NCI-H1092 treated with DMSO at 0.1 percent for 48 hours (cell line): ENCODE measurements at regions not wholly inside any gene's neighbourhood (a gene's known extent, or its start where the extent isn't known, plus 50 kb on each side); places are given as distances from the start of the nearest gene placed in this dataset.
"Not testable (repeated sequence)": the region's sequence is repeated elsewhere in the genome, so short reads cannot be mapped to it uniquely, and the experiment has no call there.

Experiments
- DNase-seq: peaks from one replicate; lab custom pipeline; 2025; lab: John Stamatoyannopoulos, UW

- no peak for DNase-seq
Observed at GRCh38 chr6:153411070-153411648, 280.1 kb upstream of the RGS17 start.

GRCh38 chr6:153405931-153406330 is 274.8 kb upstream of the RGS17 start:
- DNase-seq: no peak

GRCh38 chr6:153401751-153402150 is 270.7 kb upstream of the RGS17 start:
- no peak for DNase-seq

GRCh38 chr6:153392156-153392555 is 261.1 kb upstream of the RGS17 start:
- no peak for DNase-seq

- no peak for DNase-seq
Observed at GRCh38 chr6:153373869-153374268, 242.8 kb upstream of the RGS17 start.

- DNase-seq: no peak
Observed at GRCh38 chr6:153368131-153368530, 237.0 kb upstream of the RGS17 start.

GRCh38 chr6:153367021-153367420 is 235.9 kb upstream of the RGS17 start:
- DNase-seq: no peak

- no peak for DNase-seq
Observed at GRCh38 chr6:153357391-153357790, 226.3 kb upstream of the RGS17 start.

- DNase-seq: no peak
Observed at GRCh38 chr6:153340568-153340967, 209.5 kb upstream of the RGS17 start.

GRCh38 chr6:153334121-153334520 is 203.0 kb upstream of the RGS17 start:
- DNase-seq: no peak

- not testable (repeated sequence) for DNase-seq
Observed at GRCh38 chr6:153331221-153331620, 200.1 kb upstream of the RGS17 start.

- no peak for DNase-seq
Observed at GRCh38 chr6:153328194-153328593, 197.1 kb upstream of the RGS17 start.

GRCh38 chr6:153325661-153326060 is 194.6 kb upstream of the RGS17 start:
- DNase-seq: no peak

GRCh38 chr6:153312634-153313033 is 181.6 kb upstream of the RGS17 start:
- DNase-seq: peak; percentile 61

GRCh38 chr6:153309651-153310050 is 178.6 kb upstream of the RGS17 start:
- DNase-seq: no peak

GRCh38 chr6:153302133-153302532 is 171.1 kb upstream of the RGS17 start:
- DNase-seq: no peak

- DNase-seq: no peak
Observed at GRCh38 chr6:153301602-153302001, 170.5 kb upstream of the RGS17 start.

- not testable (repeated sequence) for DNase-seq
Observed at GRCh38 chr6:153282456-153282855, 151.4 kb upstream of the RGS17 start.

- no peak for DNase-seq
Observed at GRCh38 chr6:153275997-153276396, 144.9 kb upstream of the RGS17 start.

- no peak for DNase-seq
Observed at GRCh38 chr6:153272201-153272980, 141.3 kb upstream of the RGS17 start.

- no peak for DNase-seq
Observed at GRCh38 chr6:153263489-153263888, 132.4 kb upstream of the RGS17 start.

GRCh38 chr6:153251326-153251725 is 120.2 kb upstream of the RGS17 start:
- no peak for DNase-seq

- no peak for DNase-seq
Observed at GRCh38 chr6:153237670-153238069, 106.6 kb upstream of the RGS17 start.
